ENCODE measurements at regions not wholly inside any gene's neighbourhood (a gene's known extent, or its start where the extent isn't known, plus 50 kb on each side); places are given as distances from the start of the nearest gene placed in this dataset.
"Not testable (repeated sequence)": the region's sequence is repeated elsewhere in the genome, so short reads cannot be mapped to it uniquely, and the experiment has no call there.

- DNase-seq: no peak
These were observed 136.2 kb upstream of the NRBF2 start for GRCh38 chr10:62996925-62997324.

- DNase-seq: no peak
These were observed 136.6 kb upstream of the NRBF2 start for GRCh38 chr10:62996516-62996915.

GRCh38 chr10:62993121-62993520, 140.0 kb upstream of the NRBF2 start:
- DNase-seq: no peak

GRCh38 chr10:62992145-62992721, 140.9 kb upstream of the NRBF2 start:
- peak; percentile 11 for DNase-seq

GRCh38 chr10:62990126-62990525, 143.0 kb upstream of the NRBF2 start:
- DNase-seq: no peak

DNA sequence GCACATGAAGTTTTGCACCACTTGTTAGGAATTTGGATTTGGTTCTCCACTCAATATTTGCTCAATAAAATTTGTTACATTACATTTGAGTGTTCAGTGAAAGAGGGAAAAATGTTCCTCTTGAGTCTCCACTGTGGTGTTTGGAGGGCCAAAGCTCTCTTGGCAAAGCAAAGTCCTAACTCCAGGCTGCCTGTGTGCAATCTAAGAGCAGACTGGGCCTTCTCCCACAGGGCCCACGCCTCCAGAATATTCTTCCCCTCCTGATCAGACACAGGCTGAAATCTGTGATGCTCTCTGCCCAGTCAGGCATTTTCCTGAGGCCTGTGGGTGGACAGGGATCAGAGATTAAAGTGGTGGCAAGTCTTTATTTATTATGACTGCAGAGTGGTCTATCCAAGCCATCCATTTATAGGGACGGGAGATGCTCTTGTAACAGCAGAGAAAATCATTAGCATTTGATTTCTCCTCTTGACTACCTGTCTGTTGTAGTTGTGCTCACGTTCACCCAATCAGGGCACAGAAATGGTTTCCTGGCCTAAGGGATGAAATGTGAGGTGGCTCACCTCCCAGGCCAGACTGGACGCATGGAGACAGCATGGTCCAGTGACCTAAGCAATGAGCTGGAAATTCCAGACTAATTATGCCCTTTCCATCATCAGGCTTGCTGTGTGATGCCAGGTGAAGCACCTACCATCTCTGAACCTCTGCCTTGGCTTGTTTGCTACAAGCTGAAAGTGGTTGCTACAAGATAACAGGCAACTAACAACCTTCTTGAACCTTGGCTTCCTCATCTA, 147.1 kb upstream of the NRBF2 start:
- DNase-seq: no peak

GRCh38 chr10:62981096-62981495, 152.0 kb upstream of the NRBF2 start:
- no peak for DNase-seq

GRCh38 chr10:62980687-62981086, 152.4 kb upstream of the NRBF2 start:
- no peak for DNase-seq

DNA sequence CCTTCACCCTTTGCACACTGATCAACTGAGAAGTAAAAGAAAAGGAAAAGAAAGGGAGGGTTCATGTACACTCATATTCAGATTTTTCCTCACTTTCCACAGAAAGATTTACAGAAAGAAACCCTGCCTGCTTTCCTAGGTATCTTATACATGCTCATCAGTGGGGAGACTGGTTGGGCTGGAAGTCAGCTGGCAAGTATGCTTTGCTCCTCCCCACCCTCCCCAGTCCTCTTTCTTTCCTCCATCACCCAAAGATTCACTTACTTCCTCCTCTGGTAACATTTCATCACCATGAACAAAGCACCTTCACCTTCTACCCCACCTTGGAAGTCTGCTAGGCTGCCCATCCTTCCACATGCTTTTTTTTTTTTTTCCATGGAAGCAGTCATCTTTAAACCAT, 153.2 kb upstream of the NRBF2 start:
- DNase-seq: no peak

- no peak for DNase-seq
These were observed 154.6 kb upstream of the NRBF2 start for GRCh38 chr10:62978482-62978881.

DNA sequence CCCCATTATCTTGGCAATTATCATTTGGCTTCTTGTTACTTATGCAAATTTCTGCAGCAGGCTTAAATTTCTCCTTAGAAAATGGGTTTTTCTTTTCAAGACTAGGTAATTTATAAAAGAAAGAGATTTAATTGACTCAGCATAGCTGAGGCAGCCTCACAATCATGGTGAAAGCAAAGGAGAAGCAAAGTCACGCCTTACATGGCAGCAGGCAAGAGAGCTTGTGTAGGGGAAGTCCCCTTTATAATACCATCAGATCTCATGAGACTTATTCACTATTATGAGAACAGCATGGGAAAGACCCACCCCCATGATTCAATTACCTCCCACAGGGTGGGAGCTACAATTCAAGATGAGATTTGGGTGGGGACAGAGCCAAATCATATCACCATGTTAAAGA, 158.3 kb upstream of the NRBF2 start:
- DNase-seq: not testable (repeated sequence)

GRCh38 chr10:62972103-62972502, 155.9 kb upstream of the EGR2 start:
- DNase-seq: no peak

DNA sequence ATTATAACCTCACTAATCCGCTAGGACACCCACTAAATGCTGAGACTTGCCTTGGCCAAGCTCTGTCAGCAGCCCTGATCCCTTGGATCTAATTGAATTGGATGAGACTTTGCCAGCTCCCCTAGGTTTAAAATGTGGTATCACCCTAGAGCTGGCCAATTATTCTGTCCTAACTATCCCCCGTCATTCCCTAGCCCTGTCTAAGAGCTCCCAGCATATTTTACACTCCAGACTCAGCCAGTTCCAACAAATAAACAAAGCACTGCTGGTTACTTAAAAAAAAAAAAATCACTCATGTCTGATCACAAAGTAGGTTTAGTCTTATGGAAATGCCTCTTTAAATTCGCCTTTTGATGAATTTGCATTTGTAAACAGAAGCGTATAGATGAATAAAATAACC, 147.9 kb upstream of the EGR2 start:
- DNase-seq: no peak

DNA sequence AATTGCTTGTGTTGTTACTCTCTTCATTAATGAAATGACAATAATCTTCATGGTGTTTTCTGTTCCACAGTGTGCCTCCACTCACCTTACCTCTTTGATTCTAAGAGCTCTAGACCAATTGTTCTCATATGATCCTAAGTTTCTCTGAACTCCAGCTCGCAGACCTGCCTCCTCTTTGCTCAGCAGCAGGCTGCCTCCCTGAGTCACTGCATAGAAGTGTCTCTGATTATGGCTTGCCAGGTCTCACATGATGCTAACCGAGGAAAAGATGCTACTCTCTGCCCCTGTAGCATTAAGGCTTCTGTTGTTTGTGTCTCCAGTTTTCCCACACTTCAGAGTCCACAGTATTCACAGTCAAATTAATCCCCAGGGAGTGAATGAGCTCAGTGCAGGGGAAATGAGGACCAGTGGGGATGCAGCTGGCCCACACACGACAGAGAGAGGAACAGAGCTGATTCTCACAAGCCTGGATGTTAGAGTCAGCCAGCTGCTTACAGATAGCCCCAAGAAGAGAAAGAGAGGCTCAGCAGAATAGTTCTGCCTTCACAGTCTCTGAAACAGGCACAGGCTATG, 145.9 kb upstream of the EGR2 start:
- no peak for DNase-seq

GRCh38 chr10:62960416-62960815, 144.2 kb upstream of the EGR2 start:
- DNase-seq: no peak

GRCh38 chr10:62959553-62959952, 143.4 kb upstream of the EGR2 start:
- DNase-seq: no peak

GRCh38 chr10:62958980-62959379, 142.8 kb upstream of the EGR2 start:
- DNase-seq: no peak

GRCh38 chr10:62946278-62946677, 130.1 kb upstream of the EGR2 start:
- peak; percentile 6 for DNase-seq

DNA sequence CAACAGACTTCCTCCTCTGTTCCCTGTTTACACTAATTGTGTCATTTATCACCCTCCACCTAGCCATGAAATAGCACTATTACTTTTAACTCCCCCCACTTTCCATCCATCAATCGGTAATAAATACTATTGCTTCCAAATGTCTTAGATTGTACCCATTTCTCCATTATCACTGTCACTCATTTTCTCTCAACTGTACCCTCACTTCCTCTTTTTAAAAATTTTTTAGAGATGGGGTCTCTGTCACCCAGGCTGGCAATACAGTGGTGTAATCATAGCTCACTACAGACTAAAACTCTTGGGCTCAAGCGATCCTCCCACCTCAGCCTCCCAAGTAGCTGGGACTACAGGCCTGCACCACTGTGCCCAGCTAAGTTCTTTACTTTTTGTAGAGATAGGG, 123.5 kb upstream of the EGR2 start:
- no peak for DNase-seq

- no peak for DNase-seq
These were observed 122.5 kb upstream of the EGR2 start for GRCh38 chr10:62938672-62939071.

DNA sequence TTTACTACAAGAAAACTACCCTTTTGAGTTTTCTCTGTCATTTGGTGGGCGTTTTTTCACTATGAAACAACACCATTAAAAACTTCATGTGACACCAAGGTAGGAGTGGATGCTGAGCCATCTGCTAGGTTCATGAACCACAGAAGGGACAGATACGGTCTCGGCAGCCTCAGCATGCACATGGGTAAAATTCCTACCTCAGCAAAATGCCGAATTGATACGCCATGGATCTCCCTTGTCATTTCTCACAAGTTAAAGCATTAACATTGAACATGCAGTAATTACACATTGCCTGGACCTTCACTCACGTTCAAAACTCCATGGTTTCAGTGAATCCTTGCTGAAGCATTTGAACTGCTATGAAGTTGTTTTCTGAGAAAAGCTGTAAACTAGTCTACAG, 121.5 kb upstream of the EGR2 start:
- DNase-seq: no peak

GRCh38 chr10:62935022-62935421, 118.9 kb upstream of the EGR2 start:
- no peak for DNase-seq

- peak; percentile 12 for DNase-seq
These were observed 118.1 kb upstream of the EGR2 start for GRCh38 chr10:62934258-62934657.

GRCh38 chr10:62928763-62929162, 112.6 kb upstream of the EGR2 start:
- not testable (repeated sequence) for DNase-seq
